K562 (cell line): ENCODE measurements at regions not wholly inside any gene's neighbourhood (a gene's known extent, or its start where the extent isn't known, plus 50 kb on each side); places are given as distances from the start of the nearest gene placed in this dataset.

Experiments used
- ATAC-seq: fragments of 200-7000 bp; cut with Tn5 transposase; 3 replicates; pipeline ENCODE4 v1.9.1; 2020; ENCODE audit warnings: moderate library complexity
- BruUV-seq: library from RNA; stranded (reverse); fragments of 400-500 nt; replicated peaks from 2 replicates; lab custom pipeline; 2021; lab: Mats Ljungman, UMichigan
- CTCF ChIA-PET: fragments of 300-600 bp; formaldehyde crosslinking; extraction: SDS; loops from one replicate; lab custom pipeline; 2021; ENCODE audit warnings: low intra/inter-chr PET ratio; lab: Yijun Ruan, JAX
- POLR2A ChIA-PET: fragments of 300-600, 350-650 bp; sonication (Branson Sonifier 250); formaldehyde crosslinking; extraction: SDS; loops from one replicate; lab custom pipeline; 2021; ENCODE audit warnings: antibody characterized with exemption, inconsistent platforms; lab: Yijun Ruan, JAX
- DNase-seq, 4 experiments: peaks; one replicate each; pipeline versions ENCODE4 v3.0.0 to v3.0.0-alpha.2; 2011 to 2018; ENCODE audit warnings: low spot score in 3 of 4, mixed read lengths in 3 of 4; ENCODE audit errors: extremely low read depth in 1 of 4
- FAIRE-seq: peaks from 2 replicates; lab custom pipeline; 2011; peaks lifted over from hg19 to GRCh38; lab: Jason Lieb, UNC
- H2AFZ ChIP-seq: 2 replicates; pipeline ENCODE4 v1.6.0; 2011; ENCODE audit warnings: low read depth, low read length, control low read depth, inconsistent platforms
- H3K27ac ChIP-seq: fragments of 200-600 bp; 3 replicates; pipeline ENCODE4 v1.8.0; 2011; ENCODE audit warnings: low read depth, mild to moderate bottlenecking, control low read depth, inconsistent platforms, low read length, moderate library complexity, mixed read lengths; ENCODE audit errors: extremely low read depth
- H3K27me3 ChIP-seq, 2 experiments: fragments of 300-600 bp in 1 of 2; 2 replicates in 1 of 2; 3 replicates in 1 of 2; pipeline versions ENCODE4 v1.6.0 to v1.8.0; 2011; ENCODE audit warnings: inconsistent platforms in 2 of 2, low read length in 2 of 2, mild to moderate bottlenecking in 1 of 2, mixed read lengths in 1 of 2, moderate library complexity in 1 of 2; ENCODE audit not compliant: control insufficient read depth in 2 of 2, insufficient read depth in 2 of 2
- H3K36me3 ChIP-seq: fragments of 300-600 bp; 3 replicates; pipeline ENCODE4 v1.8.0; 2011; ENCODE audit warnings: mild to moderate bottlenecking, low read length, inconsistent platforms; ENCODE audit not compliant: control insufficient read depth, insufficient read depth
- H3K4me1 ChIP-seq, 2 experiments: fragments of 200-600 bp in 1 of 2; replicated peaks in 1 of 2; 2 replicates in 1 of 2; 3 replicates in 1 of 2; pipeline versions ENCODE4 v1.5.1 to v1.8.0; 2011; ENCODE audit warnings: inconsistent platforms in 2 of 2, low read length in 2 of 2, mild to moderate bottlenecking in 1 of 2, mixed read lengths in 1 of 2, moderate library complexity in 1 of 2; ENCODE audit not compliant: control insufficient read depth in 2 of 2, insufficient read depth in 2 of 2
- H3K4me2 ChIP-seq: 2 replicates; pipeline ENCODE4 v1.6.1; 2011; ENCODE audit warnings: low read length, control low read depth, inconsistent platforms, mixed read lengths; ENCODE audit not compliant: insufficient read depth
- H3K4me3 ChIP-seq: fragments of 200-600 bp; sonication (generic), shearing (Covaris generic); 2 replicates; pipeline ENCODE4 v1.5.1; 2016; ENCODE audit warnings: control low read depth, inconsistent platforms
- H3K79me2 ChIP-seq: fragments of 200-600 bp; 3 replicates; pipeline ENCODE4 v1.8.0; 2011; ENCODE audit warnings: low read length, inconsistent platforms; ENCODE audit not compliant: control insufficient read depth, insufficient read depth
- H3K9ac ChIP-seq, 2 experiments: 2 replicates each; pipeline versions ENCODE4 v1.6.0 to v1.6.1; 2011; ENCODE audit warnings: low read depth in 2 of 2, low read length in 2 of 2, control low read depth in 1 of 2, inconsistent platforms in 1 of 2, mild to moderate bottlenecking in 1 of 2, mixed read lengths in 1 of 2; ENCODE audit not compliant: insufficient read depth in 1 of 2
- H3K9me1 ChIP-seq: one replicate; pipeline ENCODE4 v1.6.0; 2011; ENCODE audit warnings: inconsistent platforms, mild to moderate bottlenecking, low read length, moderate library complexity; ENCODE audit not compliant: control insufficient read depth, insufficient read depth
- H3K9me3 ChIP-seq: replicated peaks from 2 replicates; pipeline ENCODE4 v1.5.1; 2011; ENCODE audit warnings: low read depth, low read length, inconsistent platforms; ENCODE audit not compliant: control insufficient read depth, insufficient read depth
- H4K20me1 ChIP-seq: replicated peaks from 2 replicates; pipeline ENCODE4 v1.6.1; 2011; ENCODE audit warnings: low read length, inconsistent platforms, mixed read lengths; ENCODE audit not compliant: control insufficient read depth, insufficient read depth
- RBBP5 ChIP-seq: fragments of 200-600 bp; sonication (generic); IDR thresholded peaks from 2 replicates; pipeline ENCODE4 v1.6.1; 2012; ENCODE audit warnings: borderline replicate concordance, mild to moderate bottlenecking, low read length, control low read depth, inconsistent platforms; ENCODE audit not compliant: insufficient read depth, poor library complexity, severe bottlenecking
- SAP30 ChIP-seq: fragments of 200-600 bp; sonication (generic); IDR thresholded peaks from 2 replicates; pipeline ENCODE4 v1.6.1; 2012; ENCODE audit warnings: borderline replicate concordance, low read depth, mild to moderate bottlenecking, moderate library complexity, low read length, control low read depth, inconsistent platforms; ENCODE audit not compliant: insufficient read depth, poor library complexity, severe bottlenecking
- SRSF3 ChIP-seq: fragments of 200-400 bp; formaldehyde crosslinking; IDR thresholded peaks from 2 replicates; pipeline ENCODE4 v1.6.1; 2016; ENCODE audit warnings: mild to moderate bottlenecking, low read length, moderate library complexity; ENCODE audit not compliant: insufficient read depth
- TBP ChIP-seq: optimal IDR thresholded peaks from 2 replicates; pipeline ENCODE3; 2011; ENCODE audit warnings: low read depth, low read length, improper control_type of control experiment
- TCF7L2 ChIP-seq: fragments of 150-350 bp; IDR thresholded peaks from 2 replicates; pipeline ENCODE4 v1.6.1; 2016; ENCODE audit warnings: low read depth, mild to moderate bottlenecking, low read length, moderate library complexity
- TEAD4 ChIP-seq, 2 experiments: sonication (generic) in 1 of 2; formaldehyde crosslinking in 1 of 2; IDR thresholded peaks; 2 replicates each; pipeline versions ENCODE4 v1.6.1 to v1.8.0; 2012 to 2022; ENCODE audit warnings: borderline replicate concordance in 1 of 2, inconsistent platforms in 1 of 2, low read length in 1 of 2, mild to moderate bottlenecking in 1 of 2, missing genetic modification reagents in 1 of 2
- TGIF2 ChIP-seq: sonication (generic); formaldehyde crosslinking; IDR thresholded peaks from 2 replicates; pipeline ENCODE4 v1.8.1; 2022; ENCODE audit warnings: mild to moderate bottlenecking, missing genetic modification reagents, moderate library complexity
- ZBED1 ChIP-seq: IDR thresholded peaks from 2 replicates; pipeline ENCODE4 v1.6.1; 2014
- ZEB2 ChIP-seq: fragments of 450-650 bp; IDR thresholded peaks from 2 replicates; pipeline ENCODE4 v1.6.1; 2016
- ZKSCAN3 ChIP-seq: fragments of 250-450 bp; sonication (Bioruptor Pico); IDR thresholded peaks from 2 replicates; pipeline ENCODE4 v1.4.0; 2020
- ZNF3 ChIP-seq: fragments of 250-450 bp; sonication (Bioruptor Pico); IDR thresholded peaks from 2 replicates; pipeline ENCODE4 v1.5.0; 2021; ENCODE audit warnings: mild to moderate bottlenecking, moderate library complexity
- ZNF408 ChIP-seq: fragments of 250-450 bp; sonication (Bioruptor Pico); IDR thresholded peaks from 2 replicates; pipeline ENCODE4 v1.4.0; 2020; ENCODE audit warnings: low read depth, mild to moderate bottlenecking, moderate library complexity
- WGBS: fragments of 100-300 bp; shearing (Covaris generic); methylation state at CpG from one replicate; pipeline ENCODE4 v1.1.6; 2016; ENCODE audit warnings: low coverage, mixed read lengths; ENCODE audit not compliant: insufficient coverage; ENCODE audit errors: missing lambda C conversion rate; 5-methylcytosine and 5-hydroxymethylcytosine counted together
- in situ Hi-C: fragments of 300-500 bp; cut with MboI; formaldehyde crosslinking; loops from 4 replicates; pipeline ENCODE4 v1.15.0; 2018; ENCODE audit warnings: inconsistent platforms, mixed read lengths
- intact Hi-C: fragments of 100-400 bp; cut with micrococcal nuclease; formaldehyde crosslinking; loops from 2 replicates; pipeline ENCODE4 v1.14.2; 2022
- TF ChIP-seq, protein P1 (sequence below), 2 experiments: fragments of 250-450 bp in 1 of 2; fragments of 450-650 bp in 1 of 2; sonication (Bioruptor Pico) in 1 of 2; IDR thresholded peaks; 2 replicates each; pipeline versions ENCODE4 v1.6.1 to v1.8.0; 2016 to 2021; ENCODE audit warnings: mild to moderate bottlenecking in 2 of 2, moderate library complexity in 2 of 2, missing compliant biosample characterization in 1 of 2, missing genetic modification characterization in 1 of 2
- TF ChIP-seq, protein P2 (sequence below): sonication (generic); formaldehyde crosslinking; IDR thresholded peaks from 2 replicates; pipeline ENCODE4 v1.8.0; 2023; ENCODE audit warnings: mild to moderate bottlenecking, missing genetic modification reagents
- TF ChIP-seq, protein P3 (sequence below): conservative IDR thresholded peaks from 2 replicates; pipeline ENCODE4 v1.6.1; 2011; ENCODE audit warnings: low read depth, mild to moderate bottlenecking, low read length; ENCODE audit not compliant: control insufficient read depth
- TF ChIP-seq, protein P4 (sequence below): fragments of 250-450 bp; sonication (Bioruptor Pico); IDR thresholded peaks from 2 replicates; pipeline ENCODE4 v1.5.0; 2021

DNA sequence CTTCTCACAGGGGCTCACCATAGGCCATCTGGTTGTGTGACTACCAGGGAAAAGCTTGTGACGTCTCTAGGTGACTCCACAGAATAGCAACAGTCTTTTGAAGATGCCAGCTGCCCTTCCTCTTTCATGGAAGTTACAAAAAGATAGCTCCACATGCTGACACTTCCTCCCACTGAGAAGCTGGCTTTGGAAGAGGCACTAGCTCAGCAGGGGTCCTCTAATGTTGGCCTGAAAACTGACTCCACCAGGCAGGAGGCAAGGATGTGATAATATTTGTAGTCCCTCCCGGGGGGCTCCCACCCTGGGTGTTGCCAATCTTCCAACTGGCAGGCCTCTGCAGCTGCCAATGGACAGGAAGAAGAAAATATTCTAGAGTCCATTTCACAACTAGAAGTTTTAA is 343.5 kb downstream of the NEK10 start:
- intact Hi-C loops: no loop called here
- Histone ChIP-seq H3K79me2 (no peaks in the 10 kb centered on the region), H3K9me3 (no peaks in the 10 kb centered on the region; the same call in 1 of the 2 replicates), H3K36me3 (no peaks in the 10 kb centered on the region), H3K9ac (no peak overlapping the region), H3K4me2 (no peak overlapping the region), H3K27ac (no peak overlapping the region), H3K4me1 (no peaks in the 10 kb centered on the region), H3K4me3 (no peak overlapping the region), H2AFZ (no peak overlapping the region), H3K9me1 (no peaks in the 10 kb centered on the region), H4K20me1 (no peaks in the 10 kb centered on the region), H3K27me3 (no peaks in the 10 kb centered on the region)
- POLR2A ChIA-PET: no interaction called here
- no peak for FAIRE-seq
- in situ Hi-C loops: no loop called here
- CTCF ChIA-PET: no interaction called here
- no TSS peak for BruUV-seq
- WGBS: 0% methylated on average over 2 of the region's 2 CpGs
- no peak for DNase-seq
- no peak for ATAC-seq
- TF ChIP-seq ZEB2 (no peak), ZNF408 (no peak), SRSF3 (no peak), TCF7L2 (no peak), TGIF2 (CRISPR knock-in tag) (no peak), ZKSCAN3 (CRISPR knock-in tag) (no peak), RBBP5 (no peak), ZNF3 (no peak), TBP (no peak), SAP30 (no peak), TEAD4 (IDR thresholded peaks at IDR 0.05; ENCODE audit: low read length) (no peak), TEAD4 (CRISPR knock-in tag; IDR thresholded peaks at IDR 0.05; ENCODE audit: borderline replicate concordance) (no peak), ZBED1 (no peak)
- TF ChIP-seq, protein P1, sequence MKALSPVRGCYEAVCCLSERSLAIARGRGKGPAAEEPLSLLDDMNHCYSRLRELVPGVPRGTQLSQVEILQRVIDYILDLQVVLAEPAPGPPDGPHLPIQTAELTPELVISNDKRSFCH (CRISPR knock-in tag; IDR thresholded peaks at IDR 0.05): no peak
- TF ChIP-seq, protein P1 (tag; IDR thresholded peaks at IDR 0.05): no peak
- TF ChIP-seq, protein P2, sequence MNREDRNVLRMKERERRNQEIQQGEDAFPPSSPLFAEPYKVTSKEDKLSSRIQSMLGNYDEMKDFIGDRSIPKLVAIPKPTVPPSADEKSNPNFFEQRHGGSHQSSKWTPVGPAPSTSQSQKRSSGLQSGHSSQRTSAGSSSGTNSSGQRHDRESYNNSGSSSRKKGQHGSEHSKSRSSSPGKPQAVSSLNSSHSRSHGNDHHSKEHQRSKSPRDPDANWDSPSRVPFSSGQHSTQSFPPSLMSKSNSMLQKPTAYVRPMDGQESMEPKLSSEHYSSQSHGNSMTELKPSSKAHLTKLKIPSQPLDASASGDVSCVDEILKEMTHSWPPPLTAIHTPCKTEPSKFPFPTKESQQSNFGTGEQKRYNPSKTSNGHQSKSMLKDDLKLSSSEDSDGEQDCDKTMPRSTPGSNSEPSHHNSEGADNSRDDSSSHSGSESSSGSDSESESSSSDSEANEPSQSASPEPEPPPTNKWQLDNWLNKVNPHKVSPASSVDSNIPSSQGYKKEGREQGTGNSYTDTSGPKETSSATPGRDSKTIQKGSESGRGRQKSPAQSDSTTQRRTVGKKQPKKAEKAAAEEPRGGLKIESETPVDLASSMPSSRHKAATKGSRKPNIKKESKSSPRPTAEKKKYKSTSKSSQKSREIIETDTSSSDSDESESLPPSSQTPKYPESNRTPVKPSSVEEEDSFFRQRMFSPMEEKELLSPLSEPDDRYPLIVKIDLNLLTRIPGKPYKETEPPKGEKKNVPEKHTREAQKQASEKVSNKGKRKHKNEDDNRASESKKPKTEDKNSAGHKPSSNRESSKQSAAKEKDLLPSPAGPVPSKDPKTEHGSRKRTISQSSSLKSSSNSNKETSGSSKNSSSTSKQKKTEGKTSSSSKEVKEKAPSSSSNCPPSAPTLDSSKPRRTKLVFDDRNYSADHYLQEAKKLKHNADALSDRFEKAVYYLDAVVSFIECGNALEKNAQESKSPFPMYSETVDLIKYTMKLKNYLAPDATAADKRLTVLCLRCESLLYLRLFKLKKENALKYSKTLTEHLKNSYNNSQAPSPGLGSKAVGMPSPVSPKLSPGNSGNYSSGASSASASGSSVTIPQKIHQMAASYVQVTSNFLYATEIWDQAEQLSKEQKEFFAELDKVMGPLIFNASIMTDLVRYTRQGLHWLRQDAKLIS: no peak
- TF ChIP-seq, protein P3, sequence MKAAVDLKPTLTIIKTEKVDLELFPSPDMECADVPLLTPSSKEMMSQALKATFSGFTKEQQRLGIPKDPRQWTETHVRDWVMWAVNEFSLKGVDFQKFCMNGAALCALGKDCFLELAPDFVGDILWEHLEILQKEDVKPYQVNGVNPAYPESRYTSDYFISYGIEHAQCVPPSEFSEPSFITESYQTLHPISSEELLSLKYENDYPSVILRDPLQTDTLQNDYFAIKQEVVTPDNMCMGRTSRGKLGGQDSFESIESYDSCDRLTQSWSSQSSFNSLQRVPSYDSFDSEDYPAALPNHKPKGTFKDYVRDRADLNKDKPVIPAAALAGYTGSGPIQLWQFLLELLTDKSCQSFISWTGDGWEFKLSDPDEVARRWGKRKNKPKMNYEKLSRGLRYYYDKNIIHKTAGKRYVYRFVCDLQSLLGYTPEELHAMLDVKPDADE: no peak
- TF ChIP-seq, protein P4, sequence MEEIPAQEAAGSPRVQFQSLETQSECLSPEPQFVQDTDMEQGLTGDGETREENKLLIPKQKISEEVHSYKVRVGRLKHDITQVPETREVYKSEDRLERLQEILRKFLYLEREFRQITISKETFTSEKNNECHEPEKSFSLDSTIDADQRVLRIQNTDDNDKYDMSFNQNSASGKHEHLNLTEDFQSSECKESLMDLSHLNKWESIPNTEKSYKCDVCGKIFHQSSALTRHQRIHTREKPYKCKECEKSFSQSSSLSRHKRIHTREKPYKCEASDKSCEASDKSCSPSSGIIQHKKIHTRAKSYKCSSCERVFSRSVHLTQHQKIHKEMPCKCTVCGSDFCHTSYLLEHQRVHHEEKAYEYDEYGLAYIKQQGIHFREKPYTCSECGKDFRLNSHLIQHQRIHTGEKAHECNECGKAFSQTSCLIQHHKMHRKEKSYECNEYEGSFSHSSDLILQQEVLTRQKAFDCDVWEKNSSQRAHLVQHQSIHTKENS (CRISPR knock-in tag): no peak
